K562 (cell line): ENCODE measurements at regions not wholly inside any gene's neighbourhood (a gene's known extent, or its start where the extent isn't known, plus 50 kb on each side); places are given as distances from the start of the nearest gene placed in this dataset.

Experiments used
- ATAC-seq: fragments of 200-7000 bp; cut with Tn5 transposase; 3 replicates; pipeline ENCODE4 v1.9.1; 2020; ENCODE audit warnings: moderate library complexity
- BruUV-seq: library from RNA; stranded (reverse); fragments of 400-500 nt; replicated peaks from 2 replicates; lab custom pipeline; 2021; lab: Mats Ljungman, UMichigan
- CTCF ChIA-PET: fragments of 300-600 bp; formaldehyde crosslinking; extraction: SDS; loops from one replicate; lab custom pipeline; 2021; ENCODE audit warnings: low intra/inter-chr PET ratio; lab: Yijun Ruan, JAX
- POLR2A ChIA-PET: fragments of 300-600, 350-650 bp; sonication (Branson Sonifier 250); formaldehyde crosslinking; extraction: SDS; loops from one replicate; lab custom pipeline; 2021; ENCODE audit warnings: antibody characterized with exemption, inconsistent platforms; lab: Yijun Ruan, JAX
- DNase-seq, 4 experiments: peaks; one replicate each; pipeline versions ENCODE4 v3.0.0 to v3.0.0-alpha.2; 2011 to 2018; ENCODE audit warnings: low spot score in 3 of 4, mixed read lengths in 3 of 4; ENCODE audit errors: extremely low read depth in 1 of 4
- FAIRE-seq: peaks from 2 replicates; lab custom pipeline; 2011; peaks lifted over from hg19 to GRCh38; lab: Jason Lieb, UNC
- H2AFZ ChIP-seq: 2 replicates; pipeline ENCODE4 v1.6.0; 2011; ENCODE audit warnings: low read depth, low read length, control low read depth, inconsistent platforms
- H3K27ac ChIP-seq: fragments of 200-600 bp; 3 replicates; pipeline ENCODE4 v1.8.0; 2011; ENCODE audit warnings: low read depth, mild to moderate bottlenecking, control low read depth, inconsistent platforms, low read length, moderate library complexity, mixed read lengths; ENCODE audit errors: extremely low read depth
- H3K27me3 ChIP-seq, 2 experiments: fragments of 300-600 bp in 1 of 2; 2 replicates in 1 of 2; 3 replicates in 1 of 2; pipeline versions ENCODE4 v1.6.0 to v1.8.0; 2011; ENCODE audit warnings: inconsistent platforms in 2 of 2, low read length in 2 of 2, mild to moderate bottlenecking in 1 of 2, mixed read lengths in 1 of 2, moderate library complexity in 1 of 2; ENCODE audit not compliant: control insufficient read depth in 2 of 2, insufficient read depth in 2 of 2
- H3K36me3 ChIP-seq: fragments of 300-600 bp; 3 replicates; pipeline ENCODE4 v1.8.0; 2011; ENCODE audit warnings: mild to moderate bottlenecking, low read length, inconsistent platforms; ENCODE audit not compliant: control insufficient read depth, insufficient read depth
- H3K4me1 ChIP-seq, 2 experiments: fragments of 200-600 bp in 1 of 2; replicated peaks in 1 of 2; 2 replicates in 1 of 2; 3 replicates in 1 of 2; pipeline versions ENCODE4 v1.5.1 to v1.8.0; 2011; ENCODE audit warnings: inconsistent platforms in 2 of 2, low read length in 2 of 2, mild to moderate bottlenecking in 1 of 2, mixed read lengths in 1 of 2, moderate library complexity in 1 of 2; ENCODE audit not compliant: control insufficient read depth in 2 of 2, insufficient read depth in 2 of 2
- H3K4me2 ChIP-seq: 2 replicates; pipeline ENCODE4 v1.6.1; 2011; ENCODE audit warnings: low read length, control low read depth, inconsistent platforms, mixed read lengths; ENCODE audit not compliant: insufficient read depth
- H3K4me3 ChIP-seq: fragments of 200-600 bp; sonication (generic), shearing (Covaris generic); 2 replicates; pipeline ENCODE4 v1.5.1; 2016; ENCODE audit warnings: control low read depth, inconsistent platforms
- H3K79me2 ChIP-seq: fragments of 200-600 bp; 3 replicates; pipeline ENCODE4 v1.8.0; 2011; ENCODE audit warnings: low read length, inconsistent platforms; ENCODE audit not compliant: control insufficient read depth, insufficient read depth
- H3K9ac ChIP-seq, 2 experiments: 2 replicates each; pipeline versions ENCODE4 v1.6.0 to v1.6.1; 2011; ENCODE audit warnings: low read depth in 2 of 2, low read length in 2 of 2, control low read depth in 1 of 2, inconsistent platforms in 1 of 2, mild to moderate bottlenecking in 1 of 2, mixed read lengths in 1 of 2; ENCODE audit not compliant: insufficient read depth in 1 of 2
- H3K9me1 ChIP-seq: one replicate; pipeline ENCODE4 v1.6.0; 2011; ENCODE audit warnings: inconsistent platforms, mild to moderate bottlenecking, low read length, moderate library complexity; ENCODE audit not compliant: control insufficient read depth, insufficient read depth
- H3K9me3 ChIP-seq: replicated peaks from 2 replicates; pipeline ENCODE4 v1.5.1; 2011; ENCODE audit warnings: low read depth, low read length, inconsistent platforms; ENCODE audit not compliant: control insufficient read depth, insufficient read depth
- H4K20me1 ChIP-seq: replicated peaks from 2 replicates; pipeline ENCODE4 v1.6.1; 2011; ENCODE audit warnings: low read length, inconsistent platforms, mixed read lengths; ENCODE audit not compliant: control insufficient read depth, insufficient read depth
- EHMT2 ChIP-seq: fragments of 450-650 bp; IDR thresholded peaks from 2 replicates; pipeline ENCODE4 v1.6.1; 2018; ENCODE audit warnings: antibody characterized with exemption
- EWSR1 ChIP-seq: fragments of 450-650 bp; IDR thresholded peaks from 2 replicates; pipeline ENCODE4 v1.6.1; 2018; ENCODE audit warnings: borderline replicate concordance, mild to moderate bottlenecking, low read depth, moderate library complexity; ENCODE audit not compliant: partially characterized antibody
- MIER1 ChIP-seq: fragments of 450-650 bp; IDR thresholded peaks from 2 replicates; pipeline ENCODE4 v1.6.1; 2016; ENCODE audit warnings: antibody characterized with exemption, mild to moderate bottlenecking, low read depth
- SOX6 ChIP-seq: fragments of 450-650 bp; IDR thresholded peaks from 2 replicates; pipeline ENCODE4 v1.6.1; 2014; ENCODE audit warnings: mild to moderate bottlenecking
- in situ Hi-C: fragments of 300-500 bp; cut with MboI; formaldehyde crosslinking; loops from 4 replicates; pipeline ENCODE4 v1.15.0; 2018; ENCODE audit warnings: inconsistent platforms, mixed read lengths
- intact Hi-C: fragments of 100-400 bp; cut with micrococcal nuclease; formaldehyde crosslinking; loops from 2 replicates; pipeline ENCODE4 v1.14.2; 2022
- TF ChIP-seq, protein P1 (sequence below): fragments of 250-450 bp; sonication (Bioruptor Pico); IDR thresholded peaks from 2 replicates; pipeline ENCODE4 v1.5.0; 2021
- TF ChIP-seq, protein P2 (sequence below), 2 experiments: fragments of 450-650 bp; formaldehyde crosslinking in 1 of 2; IDR thresholded peaks; 2 replicates each; pipeline versions ENCODE4 v1.4.0 to v1.6.1; 2014 to 2020; ENCODE audit warnings: mild to moderate bottlenecking in 2 of 2, borderline replicate concordance in 1 of 2, low read depth in 1 of 2

DNA sequence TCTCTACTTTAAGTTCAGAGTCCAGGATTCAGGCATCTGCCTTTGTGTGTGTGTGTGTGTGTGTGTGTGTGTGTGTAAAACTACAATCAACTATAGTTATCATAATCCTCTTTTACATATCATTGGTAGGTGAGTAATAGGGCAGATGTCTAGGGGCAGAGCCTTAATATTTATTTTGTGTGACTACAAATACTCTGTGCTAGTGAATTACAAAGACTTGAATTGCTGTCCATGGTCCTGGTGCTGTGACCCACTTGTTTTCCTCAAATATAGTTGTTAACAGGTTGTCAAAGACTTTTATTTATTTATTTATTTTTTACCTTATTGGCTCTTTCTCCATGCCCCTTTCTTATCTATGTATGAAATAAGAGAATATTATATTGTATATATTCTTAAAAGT is 196.8 kb downstream of the ANXA1 start:
- no peaks in the 10 kb centered on the region for H3K27me3 ChIP-seq
- POLR2A ChIA-PET, result no interaction called here
- no peaks in the 10 kb centered on the region for H3K9me3 ChIP-seq
- H2AFZ ChIP-seq, result no peak overlapping the region
- H3K27ac ChIP-seq, result no peak overlapping the region
- H3K36me3 ChIP-seq, result no peaks in the 10 kb centered on the region
- DNase-seq (peak in 1 of 4 experiments; percentile 5), ATAC-seq (no peak), FAIRE-seq (no peak)
- no peaks in the 10 kb centered on the region for H3K9me1 ChIP-seq
- no peak overlapping the region for H3K4me2 ChIP-seq
- BruUV-seq, result no TSS peak
- intact Hi-C loops (no loop called here), in situ Hi-C loops (no loop called here)
- H3K4me3 ChIP-seq, result no peak overlapping the region
- CTCF ChIA-PET, result no interaction called here
- TF ChIP-seq EHMT2 (peak; percentile 69; the same call in 1 of the 2 replicates), EWSR1 (no peak), SOX6 (no peak), MIER1 (peak; percentile 83)
- TF ChIP-seq, protein P1, sequence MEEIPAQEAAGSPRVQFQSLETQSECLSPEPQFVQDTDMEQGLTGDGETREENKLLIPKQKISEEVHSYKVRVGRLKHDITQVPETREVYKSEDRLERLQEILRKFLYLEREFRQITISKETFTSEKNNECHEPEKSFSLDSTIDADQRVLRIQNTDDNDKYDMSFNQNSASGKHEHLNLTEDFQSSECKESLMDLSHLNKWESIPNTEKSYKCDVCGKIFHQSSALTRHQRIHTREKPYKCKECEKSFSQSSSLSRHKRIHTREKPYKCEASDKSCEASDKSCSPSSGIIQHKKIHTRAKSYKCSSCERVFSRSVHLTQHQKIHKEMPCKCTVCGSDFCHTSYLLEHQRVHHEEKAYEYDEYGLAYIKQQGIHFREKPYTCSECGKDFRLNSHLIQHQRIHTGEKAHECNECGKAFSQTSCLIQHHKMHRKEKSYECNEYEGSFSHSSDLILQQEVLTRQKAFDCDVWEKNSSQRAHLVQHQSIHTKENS (CRISPR knock-in tag), result no peak
- TF ChIP-seq, protein P2, sequence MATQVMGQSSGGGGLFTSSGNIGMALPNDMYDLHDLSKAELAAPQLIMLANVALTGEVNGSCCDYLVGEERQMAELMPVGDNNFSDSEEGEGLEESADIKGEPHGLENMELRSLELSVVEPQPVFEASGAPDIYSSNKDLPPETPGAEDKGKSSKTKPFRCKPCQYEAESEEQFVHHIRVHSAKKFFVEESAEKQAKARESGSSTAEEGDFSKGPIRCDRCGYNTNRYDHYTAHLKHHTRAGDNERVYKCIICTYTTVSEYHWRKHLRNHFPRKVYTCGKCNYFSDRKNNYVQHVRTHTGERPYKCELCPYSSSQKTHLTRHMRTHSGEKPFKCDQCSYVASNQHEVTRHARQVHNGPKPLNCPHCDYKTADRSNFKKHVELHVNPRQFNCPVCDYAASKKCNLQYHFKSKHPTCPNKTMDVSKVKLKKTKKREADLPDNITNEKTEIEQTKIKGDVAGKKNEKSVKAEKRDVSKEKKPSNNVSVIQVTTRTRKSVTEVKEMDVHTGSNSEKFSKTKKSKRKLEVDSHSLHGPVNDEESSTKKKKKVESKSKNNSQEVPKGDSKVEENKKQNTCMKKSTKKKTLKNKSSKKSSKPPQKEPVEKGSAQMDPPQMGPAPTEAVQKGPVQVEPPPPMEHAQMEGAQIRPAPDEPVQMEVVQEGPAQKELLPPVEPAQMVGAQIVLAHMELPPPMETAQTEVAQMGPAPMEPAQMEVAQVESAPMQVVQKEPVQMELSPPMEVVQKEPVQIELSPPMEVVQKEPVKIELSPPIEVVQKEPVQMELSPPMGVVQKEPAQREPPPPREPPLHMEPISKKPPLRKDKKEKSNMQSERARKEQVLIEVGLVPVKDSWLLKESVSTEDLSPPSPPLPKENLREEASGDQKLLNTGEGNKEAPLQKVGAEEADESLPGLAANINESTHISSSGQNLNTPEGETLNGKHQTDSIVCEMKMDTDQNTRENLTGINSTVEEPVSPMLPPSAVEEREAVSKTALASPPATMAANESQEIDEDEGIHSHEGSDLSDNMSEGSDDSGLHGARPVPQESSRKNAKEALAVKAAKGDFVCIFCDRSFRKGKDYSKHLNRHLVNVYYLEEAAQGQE (IDR thresholded peaks at IDR 0.05; ENCODE audit: borderline replicate concordance), result peak; percentile 93
- TF ChIP-seq, protein P2 (CRISPR knock-in tag; IDR thresholded peaks at IDR 0.05; ENCODE audit: low read depth), result 0 out of 2 replicates have a peak, but pooled peaks have one; percentile 69
- H3K9ac ChIP-seq, result no peak overlapping the region
- H4K20me1 ChIP-seq, result no peaks in the 10 kb centered on the region
- H3K79me2 ChIP-seq, result no peaks in the 10 kb centered on the region
- H3K4me1 ChIP-seq, result no peaks in the 10 kb centered on the region
